DOHH2 (cell line): ENCODE measurements at regions not wholly inside any gene's neighbourhood (a gene's known extent, or its start where the extent isn't known, plus 50 kb on each side); places are given as distances from the start of the nearest gene placed in this dataset.

ENCODE experiments used
- H3F3A ChIP-seq: fragments of 200-600 bp; sonication (generic), shearing (Covaris generic); 2 replicates; pipeline ENCODE4 v1.6.0; 2016; ENCODE audit warnings: antibody characterized with exemption, mild to moderate bottlenecking; ENCODE audit not compliant: control insufficient read depth, insufficient read depth
- H3K27ac ChIP-seq: fragments of 200-600 bp; sonication (generic); 2 replicates; pipeline ENCODE4 v1.5.1; 2014; ENCODE audit warnings: low read depth, mild to moderate bottlenecking, low read length, moderate library complexity
- H3K27me3 ChIP-seq: fragments of 200-600 bp; sonication (generic); 2 replicates; pipeline ENCODE4 v1.6.1; 2014; ENCODE audit warnings: mild to moderate bottlenecking, low read length, mixed read lengths; ENCODE audit not compliant: control insufficient read depth
- H3K36me3 ChIP-seq: fragments of 200-600 bp; sonication (generic); 2 replicates; pipeline ENCODE4 v1.6.1; 2014; ENCODE audit warnings: mild to moderate bottlenecking, low read length, moderate library complexity, mixed read lengths; ENCODE audit not compliant: control insufficient read depth
- H3K4me1 ChIP-seq: fragments of 200-600 bp; sonication (generic); 2 replicates; pipeline ENCODE4 v1.6.1; 2014; ENCODE audit warnings: mild to moderate bottlenecking, low read length, mixed read lengths; ENCODE audit not compliant: control insufficient read depth
- H3K4me2 ChIP-seq: fragments of 200-600 bp; sonication (generic); 2 replicates; pipeline ENCODE4 v1.6.0; 2014; ENCODE audit warnings: mild to moderate bottlenecking, low read length, moderate library complexity
- H3K4me3 ChIP-seq: fragments of 200-600 bp; sonication (generic); 2 replicates; pipeline ENCODE4 v1.5.1; 2014; ENCODE audit warnings: mild to moderate bottlenecking, low read length, mixed read lengths
- H3K79me2 ChIP-seq: fragments of 200-600 bp; sonication (generic); 2 replicates; pipeline ENCODE4 v1.6.1; 2014; ENCODE audit warnings: mild to moderate bottlenecking, low read length, mixed read lengths; ENCODE audit not compliant: control insufficient read depth
- H3K9me2 ChIP-seq: fragments of 200-600 bp; sonication (generic); replicated peaks from 2 replicates; pipeline ENCODE4 v1.6.1; 2014; ENCODE audit warnings: mild to moderate bottlenecking, low read length, mixed read lengths; ENCODE audit not compliant: control insufficient read depth
- H3K9me3 ChIP-seq: fragments of 200-600 bp; sonication (generic); 2 replicates; pipeline ENCODE4 v1.6.1; 2014; ENCODE audit warnings: antibody characterized with exemption, low read length, mixed read lengths; ENCODE audit not compliant: control insufficient read depth, insufficient read depth
- H4K20me1 ChIP-seq: fragments of 200-600 bp; sonication (generic); 2 replicates; pipeline ENCODE4 v1.6.0; 2014; ENCODE audit warnings: low read depth, mild to moderate bottlenecking, antibody characterized with exemption, low read length, moderate library complexity; ENCODE audit not compliant: control insufficient read depth, insufficient read depth
- CTCF ChIP-seq: fragments of 200-600 bp; sonication (generic); IDR thresholded peaks from one replicate; pipeline ENCODE4 v1.5.1; 2014; ENCODE audit warnings: antibody characterized with exemption, mild to moderate bottlenecking, low read depth, low read length; ENCODE audit not compliant: poor library complexity, severe bottlenecking
- EZH2phosphoT487 ChIP-seq: fragments of 200-600 bp; sonication (generic); IDR thresholded peaks from 2 replicates; pipeline ENCODE4 v1.6.1; 2017; ENCODE audit warnings: borderline replicate concordance, mild to moderate bottlenecking, antibody characterized with exemption, low read length, moderate library complexity, mixed read lengths

- Histone ChIP-seq H4K20me1 (no peaks in the 10 kb centered on the region), H3K4me1 (peaks cover 11% of the 10 kb centered on the region), H3K9me3 (no peaks in the 10 kb centered on the region), H3K79me2 (no peaks in the 10 kb centered on the region), H3K36me3 (no peaks in the 10 kb centered on the region), H3K27ac (no peak overlapping the region), H3K4me2 (no peak overlapping the region), H3F3A (no peaks in the 10 kb centered on the region), H3K4me3 (no peak overlapping the region), H3K27me3 (no peaks in the 10 kb centered on the region; the same call in 1 of the 2 replicates), H3K9me2 (no peaks in the 10 kb centered on the region)
- no peak for TF ChIP-seq EZH2phosphoT487
- TF ChIP-seq CTCF = no peak
Measured at GRCh38 chr20:23249541-23249940, 101.0 kb upstream of the NXT1 start.

DNA sequence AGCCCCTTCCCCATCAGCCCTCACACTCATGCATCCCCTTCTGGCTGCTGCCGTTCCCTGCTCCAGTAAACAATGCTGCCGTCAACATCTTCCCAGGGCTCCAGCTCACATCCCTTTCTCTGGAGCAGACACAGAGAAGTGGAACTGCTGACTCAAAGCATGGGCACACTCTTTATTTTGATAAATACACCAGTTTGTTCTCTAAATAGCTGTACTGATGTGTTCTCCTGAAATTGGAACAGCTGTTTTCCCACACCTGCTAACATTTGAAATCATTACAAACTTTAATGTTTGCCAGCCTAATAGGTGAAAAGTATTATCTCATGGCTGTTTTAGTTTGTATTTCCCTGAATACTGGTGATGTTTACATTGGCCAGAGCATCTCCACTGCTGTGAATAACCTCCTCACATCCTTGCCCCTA lies 102.1 kb upstream of the NXT1 start:
- no peaks in the 10 kb centered on the region for H3K79me2 ChIP-seq
- no peaks in the 10 kb centered on the region for H3K9me2 ChIP-seq
- H3K4me1 ChIP-seq = peaks cover 11% of the 10 kb centered on the region
- H3K9me3 ChIP-seq = no peaks in the 10 kb centered on the region
- no peaks in the 10 kb centered on the region for H3F3A ChIP-seq
- no peak overlapping the region for H3K4me3 ChIP-seq
- H4K20me1 ChIP-seq = no peaks in the 10 kb centered on the region
- H3K27ac ChIP-seq = no peak overlapping the region
- H3K27me3 ChIP-seq = no peaks in the 10 kb centered on the region; the same call in 1 of the 2 replicates
- no peak overlapping the region for H3K4me2 ChIP-seq
- no peak for TF ChIP-seq EZH2phosphoT487
- no peak for TF ChIP-seq CTCF
- no peaks in the 10 kb centered on the region for H3K36me3 ChIP-seq

DNA sequence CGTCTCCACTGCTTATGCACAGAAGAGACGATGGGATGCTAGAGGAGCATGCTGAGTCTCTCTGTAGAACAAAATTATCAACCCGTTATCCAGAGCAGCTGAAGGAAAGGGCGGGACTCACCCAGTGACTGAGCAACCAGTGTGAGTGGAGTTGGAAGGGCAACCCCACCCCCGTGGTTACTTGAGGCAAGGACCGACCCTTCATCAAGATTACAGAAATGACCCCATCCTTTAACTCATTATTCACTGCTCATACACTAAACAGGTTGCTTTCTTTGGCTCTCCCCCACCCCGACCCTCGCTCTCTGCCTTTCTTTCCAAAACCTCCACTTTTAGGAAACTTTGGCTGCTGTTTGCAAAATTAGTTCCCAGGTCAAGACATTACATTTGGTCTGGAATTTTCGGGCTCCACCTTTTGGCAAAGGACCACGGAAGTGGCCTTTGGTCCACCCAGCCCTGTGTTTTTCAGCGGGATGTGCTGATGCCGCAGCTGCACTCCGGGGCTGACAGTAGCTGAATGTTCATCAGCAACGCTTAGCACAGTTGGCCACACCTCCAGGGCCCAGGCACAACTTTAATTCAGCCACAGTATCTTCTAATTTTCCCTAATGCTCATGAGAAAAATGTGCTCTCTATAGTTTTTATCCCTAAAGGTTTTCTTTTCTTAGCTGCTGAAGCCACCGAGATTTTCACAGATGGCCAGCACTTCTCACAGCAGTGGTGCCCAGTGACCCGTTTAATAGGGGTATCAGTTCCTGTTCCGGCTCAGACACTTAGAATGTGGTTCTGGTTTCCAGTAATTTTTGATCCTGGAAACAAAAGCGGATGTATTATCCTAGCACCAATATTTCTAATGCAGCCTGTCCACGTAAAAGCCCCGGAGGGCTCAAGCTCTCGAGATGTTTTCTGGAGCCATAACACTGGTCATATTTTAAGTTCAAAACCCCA lies 103.6 kb upstream of the NXT1 start:
- no peak for TF ChIP-seq EZH2phosphoT487
- TF ChIP-seq CTCF = no peak
- Histone ChIP-seq H3K4me3 (no peak overlapping the region), H3K9me2 (no peaks in the 10 kb centered on the region), H3K4me1 (peaks cover 11% of the 10 kb centered on the region), H3F3A (no peaks in the 10 kb centered on the region), H3K79me2 (no peaks in the 10 kb centered on the region), H4K20me1 (no peaks in the 10 kb centered on the region), H3K27me3 (no peaks in the 10 kb centered on the region; the same call in 1 of the 2 replicates), H3K4me2 (no peak overlapping the region), H3K9me3 (no peaks in the 10 kb centered on the region), H3K27ac (no peak overlapping the region), H3K36me3 (no peaks in the 10 kb centered on the region)
